GM12865 (cell line): ENCODE measurements at regions not wholly inside any gene's neighbourhood (a gene's known extent, or its start where the extent isn't known, plus 50 kb on each side); places are given as distances from the start of the nearest gene placed in this dataset.
A peak's percentile ranks its signal among the peaks of the same experiment; 100 is the strongest.
"Not testable (repeated sequence)": the region's sequence is repeated elsewhere in the genome, so short reads cannot be mapped to it uniquely, and the experiment has no call there.

Experiments used
- DNase-seq: peaks from one replicate; pipeline ENCODE4 v3.0.0; 2010; ENCODE audit warnings: low read depth
- H3K4me3 ChIP-seq: 2 replicates; pipeline ENCODE4 v1.5.1; 2011; ENCODE audit warnings: mild to moderate bottlenecking, low read depth, low read length, control low read depth
- TF ChIP-seq, protein P1 (sequence below): IDR thresholded peaks from 2 replicates; pipeline ENCODE4 v1.5.1; 2011; ENCODE audit warnings: low read length, control low read depth, low read depth, inconsistent platforms; ENCODE audit not compliant: insufficient read depth; ENCODE audit errors: missing control alignments

DNA sequence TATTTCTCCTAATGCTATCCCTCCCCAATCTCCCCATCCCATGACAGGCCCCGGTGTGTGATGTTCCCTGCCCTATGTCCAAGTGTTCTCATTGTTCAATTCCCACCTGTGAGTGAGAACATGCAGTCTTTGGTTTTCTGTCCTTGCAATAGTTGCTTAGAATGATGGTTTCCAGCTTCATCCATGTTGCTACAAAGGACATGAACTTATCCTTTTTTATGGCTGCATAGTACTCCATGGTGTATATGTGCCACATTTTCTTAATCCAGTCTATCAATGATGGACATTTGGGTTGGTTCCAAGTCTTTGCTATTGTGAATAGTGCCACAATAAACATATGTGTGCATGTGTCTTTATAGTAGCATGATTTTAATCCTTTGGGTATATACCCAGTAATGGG, 51.3 kb upstream of the RIOK2 start:
- not testable (repeated sequence) for H3K4me3 ChIP-seq, DNase-seq

DNA sequence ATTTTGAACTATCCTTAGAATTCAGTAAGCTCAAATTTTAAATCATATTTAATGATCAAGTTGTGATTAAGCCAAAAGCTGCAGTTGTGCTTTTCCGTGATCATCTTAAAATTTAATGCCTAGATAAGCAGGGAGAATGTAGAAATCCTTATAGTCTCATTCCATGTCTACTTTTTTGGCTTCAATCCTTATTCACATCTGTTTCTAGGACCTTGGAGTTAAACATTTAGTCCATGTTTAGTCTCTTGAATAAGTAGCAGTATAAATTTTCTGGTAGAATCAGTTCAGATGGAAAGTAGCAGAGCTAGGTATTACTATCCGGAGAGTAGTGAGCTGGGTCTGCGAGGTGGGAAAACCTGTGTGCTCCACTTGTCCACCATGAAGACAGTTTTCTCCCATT, 59.3 kb upstream of the RIOK2 start:
- DNase-seq: no peak

DNA sequence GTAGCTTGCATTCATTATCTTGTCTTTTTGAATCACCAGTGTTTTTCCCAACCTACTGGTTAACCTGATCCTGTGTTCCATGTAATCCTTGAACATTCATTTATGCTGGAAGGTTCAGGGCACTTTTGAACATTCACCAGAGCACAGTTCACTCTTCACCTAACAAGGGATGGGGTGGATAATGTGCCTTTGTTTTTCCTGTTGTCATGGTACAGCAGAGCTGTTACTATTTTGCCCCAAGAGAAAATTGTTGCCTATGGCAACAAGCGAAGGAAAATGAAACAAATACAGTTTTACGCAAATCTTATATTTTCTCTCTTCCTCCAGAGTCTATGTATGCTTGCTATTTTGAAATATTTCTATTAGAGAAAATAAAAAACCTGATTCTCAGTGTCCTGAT, 60.3 kb upstream of the RIOK2 start:
- H3K4me3 ChIP-seq: no peak overlapping the region
- TF ChIP-seq, protein P1, sequence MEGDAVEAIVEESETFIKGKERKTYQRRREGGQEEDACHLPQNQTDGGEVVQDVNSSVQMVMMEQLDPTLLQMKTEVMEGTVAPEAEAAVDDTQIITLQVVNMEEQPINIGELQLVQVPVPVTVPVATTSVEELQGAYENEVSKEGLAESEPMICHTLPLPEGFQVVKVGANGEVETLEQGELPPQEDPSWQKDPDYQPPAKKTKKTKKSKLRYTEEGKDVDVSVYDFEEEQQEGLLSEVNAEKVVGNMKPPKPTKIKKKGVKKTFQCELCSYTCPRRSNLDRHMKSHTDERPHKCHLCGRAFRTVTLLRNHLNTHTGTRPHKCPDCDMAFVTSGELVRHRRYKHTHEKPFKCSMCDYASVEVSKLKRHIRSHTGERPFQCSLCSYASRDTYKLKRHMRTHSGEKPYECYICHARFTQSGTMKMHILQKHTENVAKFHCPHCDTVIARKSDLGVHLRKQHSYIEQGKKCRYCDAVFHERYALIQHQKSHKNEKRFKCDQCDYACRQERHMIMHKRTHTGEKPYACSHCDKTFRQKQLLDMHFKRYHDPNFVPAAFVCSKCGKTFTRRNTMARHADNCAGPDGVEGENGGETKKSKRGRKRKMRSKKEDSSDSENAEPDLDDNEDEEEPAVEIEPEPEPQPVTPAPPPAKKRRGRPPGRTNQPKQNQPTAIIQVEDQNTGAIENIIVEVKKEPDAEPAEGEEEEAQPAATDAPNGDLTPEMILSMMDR: no peak
- peak; percentile 6 for DNase-seq

More for the DNA sequence above, 59.3 kb upstream of the RIOK2 start:
- no peak overlapping the region for H3K4me3 ChIP-seq
- TF ChIP-seq, protein P1: no peak

DNA sequence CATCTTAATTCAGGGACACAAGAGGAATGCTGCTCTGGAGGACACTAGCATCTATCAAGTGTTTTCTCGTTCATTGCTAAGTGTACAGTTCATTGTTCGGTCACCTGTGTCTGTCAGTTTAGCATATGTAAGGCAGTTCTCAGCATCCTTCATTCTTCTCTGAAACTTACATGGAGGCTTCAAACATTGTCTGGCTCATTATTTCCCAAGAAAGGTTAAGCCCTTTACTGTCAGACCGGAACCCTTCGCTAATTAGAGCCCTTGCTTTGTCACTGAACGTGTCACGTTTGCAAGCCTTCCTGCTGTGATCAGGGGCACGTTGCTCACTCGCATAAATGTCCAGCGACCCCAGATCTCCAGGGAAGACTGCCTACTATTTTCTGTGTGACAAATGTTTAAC, 62.3 kb upstream of the RIOK2 start:
- TF ChIP-seq, protein P1: no peak
- no peak overlapping the region for H3K4me3 ChIP-seq
- no peak for DNase-seq

DNA sequence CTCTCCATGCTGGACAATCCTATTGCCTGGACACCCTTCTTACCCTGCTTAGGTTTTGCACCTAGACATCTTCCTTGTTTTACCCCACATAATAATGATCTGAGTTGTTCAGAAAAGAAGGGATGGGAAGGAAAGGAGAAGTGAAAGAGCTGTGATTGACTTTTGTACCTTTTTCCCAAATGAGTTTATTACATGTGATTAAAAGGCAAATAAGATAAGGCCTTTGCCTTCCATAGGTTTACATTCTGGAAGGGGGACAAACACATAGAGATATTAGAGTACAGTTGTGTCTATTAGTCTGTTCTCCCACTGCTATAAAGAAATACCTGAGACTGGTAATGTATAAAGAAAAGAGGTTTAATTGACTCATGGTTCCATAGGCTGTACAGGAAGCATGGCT, 67.1 kb upstream of the RIOK2 start:
- DNase-seq: no peak
- H3K4me3 ChIP-seq: no peak overlapping the region
- TF ChIP-seq, protein P1: no peak

DNA sequence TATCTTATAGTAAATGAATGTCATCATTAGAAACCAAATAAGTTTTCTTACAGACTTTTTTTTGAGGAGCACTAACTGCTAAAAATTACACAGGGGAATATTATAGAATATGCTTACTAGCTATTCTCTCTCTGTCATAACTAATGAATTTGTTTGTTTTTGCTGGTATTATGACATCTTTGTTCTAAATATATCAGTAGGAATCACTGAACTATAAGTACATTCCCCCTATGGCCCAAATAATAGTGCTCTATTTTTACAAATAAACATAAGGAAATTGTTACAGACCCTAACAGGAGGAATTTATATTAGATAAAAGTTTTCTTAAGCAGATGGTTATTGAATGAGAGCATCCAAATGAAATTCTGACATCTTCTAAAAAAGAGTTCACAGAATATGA, 83.0 kb upstream of the RIOK2 start:
- TF ChIP-seq, protein P1: no peak
- DNase-seq: no peak
- H3K4me3 ChIP-seq: no peak overlapping the region

DNA sequence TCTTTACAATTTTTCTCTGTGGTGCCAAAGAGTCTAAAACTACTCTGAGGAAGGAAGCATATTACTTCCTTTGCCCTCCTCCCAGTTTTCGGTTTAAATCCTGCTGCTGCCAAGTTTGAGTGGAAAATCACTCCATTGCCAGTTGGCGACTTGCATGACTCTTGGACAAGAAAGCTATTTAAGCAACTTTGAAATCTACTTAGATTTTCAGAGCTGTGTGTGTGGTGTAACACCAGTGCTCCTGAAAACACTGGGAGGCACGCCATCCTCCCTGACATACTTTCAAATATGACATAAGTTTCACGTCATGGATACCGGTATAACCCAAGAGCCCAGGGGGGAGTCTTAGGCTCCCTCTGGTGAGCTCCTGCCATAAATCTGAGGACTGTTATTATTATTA, 83.5 kb upstream of the RIOK2 start:
- H3K4me3 ChIP-seq: no peak overlapping the region
- TF ChIP-seq, protein P1: no peak
- DNase-seq: no peak
